ENCODE measurements at regions not wholly inside any gene's neighbourhood (a gene's known extent, or its start where the extent isn't known, plus 50 kb on each side); places are given as distances from the start of the nearest gene placed in this dataset.

GRCh38 chr9:31908891-31909480 lies 475.5 kb upstream of the ACO1 start:
- TF ChIP-seq, protein P1, sequence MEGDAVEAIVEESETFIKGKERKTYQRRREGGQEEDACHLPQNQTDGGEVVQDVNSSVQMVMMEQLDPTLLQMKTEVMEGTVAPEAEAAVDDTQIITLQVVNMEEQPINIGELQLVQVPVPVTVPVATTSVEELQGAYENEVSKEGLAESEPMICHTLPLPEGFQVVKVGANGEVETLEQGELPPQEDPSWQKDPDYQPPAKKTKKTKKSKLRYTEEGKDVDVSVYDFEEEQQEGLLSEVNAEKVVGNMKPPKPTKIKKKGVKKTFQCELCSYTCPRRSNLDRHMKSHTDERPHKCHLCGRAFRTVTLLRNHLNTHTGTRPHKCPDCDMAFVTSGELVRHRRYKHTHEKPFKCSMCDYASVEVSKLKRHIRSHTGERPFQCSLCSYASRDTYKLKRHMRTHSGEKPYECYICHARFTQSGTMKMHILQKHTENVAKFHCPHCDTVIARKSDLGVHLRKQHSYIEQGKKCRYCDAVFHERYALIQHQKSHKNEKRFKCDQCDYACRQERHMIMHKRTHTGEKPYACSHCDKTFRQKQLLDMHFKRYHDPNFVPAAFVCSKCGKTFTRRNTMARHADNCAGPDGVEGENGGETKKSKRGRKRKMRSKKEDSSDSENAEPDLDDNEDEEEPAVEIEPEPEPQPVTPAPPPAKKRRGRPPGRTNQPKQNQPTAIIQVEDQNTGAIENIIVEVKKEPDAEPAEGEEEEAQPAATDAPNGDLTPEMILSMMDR (IDR thresholded peaks at IDR 0.05; ENCODE audit: control extremely low read depth in 1 of 3, insufficient read depth in 1 of 3, low read depth in 1 of 3, low read length in 3 of 3) = no peak
- TF ChIP-seq POLR2A (IDR thresholded peaks at IDR 0.05; ENCODE audit: control extremely low read depth in 1 of 2, low read depth in 2 of 2, low read length in 2 of 2) = no peak
- TF ChIP-seq RAD21 (IDR thresholded peaks at IDR 0.05 in 1 of 2, conservative IDR thresholded peaks at IDR 0.05 in 1 of 2; ENCODE audit: low read depth in 2 of 2, low read length in 2 of 2) = no peak
- no peak for TF ChIP-seq RFX5 (IDR thresholded peaks at IDR 0.05; ENCODE audit: borderline replicate concordance, low read depth, low read length)
- TF ChIP-seq YY1 (IDR thresholded peaks at IDR 0.05; ENCODE audit: low read depth, low read length) = no peak
- TF ChIP-seq SIN3A (conservative IDR thresholded peaks at IDR 0.05 in 1 of 2, IDR thresholded peaks at IDR 0.05 in 1 of 2; ENCODE audit: low read depth in 1 of 2, low read length in 2 of 2) = no peak
- no peak for TF ChIP-seq MAX (IDR thresholded peaks at IDR 0.05)
- TF ChIP-seq GABPA (IDR thresholded peaks at IDR 0.05; ENCODE audit: borderline replicate concordance, insufficient read depth, low read length) = no peak
- no peak for TF ChIP-seq CHD2 (IDR thresholded peaks at IDR 0.05; ENCODE audit: low read length)
- TF ChIP-seq SRF (IDR thresholded peaks at IDR 0.05; ENCODE audit: low read depth, low read length) = no peak
